ENCODE measurements at regions not wholly inside any gene's neighbourhood (a gene's known extent, or its start where the extent isn't known, plus 50 kb on each side); places are given as distances from the start of the nearest gene placed in this dataset.

- Histone ChIP-seq H3K9me3 (ENCODE audit: low read depth) (no peaks in the 10 kb centered on the region), H3K4me1 (ENCODE audit: low read depth) (no peaks in the 10 kb centered on the region), H3K36me3 (no peaks in the 10 kb centered on the region), H3K27me3 (peaks cover 57% of the 10 kb centered on the region), H3K27ac (no peak overlapping the region), H3K4me3 (no peak overlapping the region)
- no peak for DNase-seq (ENCODE audit: low read depth in 1 of 2, low spot score in 1 of 2)
- no peak for TF ChIP-seq CTCF (IDR thresholded peaks at IDR 0.05; ENCODE audit: low read depth, low read length)
Measured at GRCh38 chr12:127008755-127009403, 1258.1 kb upstream of the TMEM132C start.

- no peaks in the 10 kb centered on the region for H3K9me3 ChIP-seq (ENCODE audit: low read depth)
- H3K4me1 ChIP-seq (ENCODE audit: low read depth) = no peaks in the 10 kb centered on the region
- DNase-seq (ENCODE audit: low read depth in 1 of 2, low spot score in 1 of 2) = no peak
- H3K27ac ChIP-seq = no peak overlapping the region
- TF ChIP-seq CTCF (IDR thresholded peaks at IDR 0.05; ENCODE audit: low read depth, low read length) = no peak
- H3K27me3 ChIP-seq = peaks cover 27% of the 10 kb centered on the region
- no peak overlapping the region for H3K4me3 ChIP-seq
- no peaks in the 10 kb centered on the region for H3K36me3 ChIP-seq
Measured at GRCh38 chr12:127012109-127012508, 1254.9 kb upstream of the TMEM132C start.

- TF ChIP-seq CTCF (IDR thresholded peaks at IDR 0.05; ENCODE audit: low read depth, low read length) = no peak
- Histone ChIP-seq H3K27me3 (peaks cover 20% of the 10 kb centered on the region), H3K4me1 (ENCODE audit: low read depth) (no peaks in the 10 kb centered on the region), H3K9me3 (ENCODE audit: low read depth) (no peaks in the 10 kb centered on the region), H3K27ac (no peak overlapping the region), H3K36me3 (no peaks in the 10 kb centered on the region), H3K4me3 (no peak overlapping the region)
- DNase-seq (ENCODE audit: low read depth in 1 of 2, low spot score in 1 of 2) = no peak
Measured at GRCh38 chr12:127013197-127013596, 1253.8 kb upstream of the TMEM132C start.

- no peak overlapping the region for H3K4me3 ChIP-seq
- no peaks in the 10 kb centered on the region for H3K9me3 ChIP-seq (ENCODE audit: low read depth)
- no peak for TF ChIP-seq CTCF (IDR thresholded peaks at IDR 0.05; ENCODE audit: low read depth, low read length)
- no peak overlapping the region for H3K27ac ChIP-seq
- no peaks in the 10 kb centered on the region for H3K36me3 ChIP-seq
- H3K27me3 ChIP-seq = peaks cover 17% of the 10 kb centered on the region
- no peaks in the 10 kb centered on the region for H3K4me1 ChIP-seq (ENCODE audit: low read depth)
- no peak for DNase-seq (ENCODE audit: low read depth in 1 of 2, low spot score in 1 of 2)
Measured at GRCh38 chr12:127014079-127014478, 1252.9 kb upstream of the TMEM132C start.

DNA sequence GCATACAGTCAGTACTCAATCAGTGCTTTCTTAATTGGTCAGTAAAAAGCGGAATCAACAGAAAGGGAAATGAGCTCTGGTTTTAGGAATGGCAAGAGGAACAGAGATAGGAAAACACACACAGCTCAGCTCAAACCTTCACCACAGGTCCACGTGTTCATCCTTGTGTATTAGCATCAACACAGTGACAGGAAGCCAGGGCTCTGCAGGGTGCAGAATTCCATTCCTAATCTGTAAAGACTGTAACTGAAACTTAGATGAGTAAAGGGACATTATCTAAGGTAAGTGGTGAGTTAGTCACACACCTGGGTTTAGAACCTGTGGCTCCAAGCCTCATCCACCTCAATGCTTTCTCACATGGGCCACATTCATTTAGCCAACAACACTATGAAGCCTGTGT lies 1242.2 kb upstream of the TMEM132C start:
- Histone ChIP-seq H3K27ac (no peak overlapping the region), H3K4me1 (ENCODE audit: low read depth) (no peaks in the 10 kb centered on the region), H3K4me3 (no peak overlapping the region), H3K9me3 (ENCODE audit: low read depth) (no peaks in the 10 kb centered on the region), H3K27me3 (peaks cover 5% of the 10 kb centered on the region), H3K36me3 (no peaks in the 10 kb centered on the region)
- no peak for DNase-seq (ENCODE audit: low read depth in 1 of 2, low spot score in 1 of 2)
- TF ChIP-seq CTCF (IDR thresholded peaks at IDR 0.05; ENCODE audit: low read depth, low read length) = no peak
